GM12878 (cell line): ENCODE measurements at regions not wholly inside any gene's neighbourhood (a gene's known extent, or its start where the extent isn't known, plus 50 kb on each side); places are given as distances from the start of the nearest gene placed in this dataset.

Experiments
- ATAC-seq: fragments of 200-7000 bp; cut with Tn5 transposase; 3 replicates; pipeline ENCODE4 v1.9.1; 2020; ENCODE audit warnings: mild to moderate bottlenecking, moderate library complexity
- BruUV-seq: library from RNA; stranded (reverse); fragments of 400-500 nt; replicated peaks from 2 replicates; lab custom pipeline; 2021; lab: Mats Ljungman, UMichigan
- CTCF ChIA-PET: fragments of 300-600 bp; sonication (Branson Sonifier 250); formaldehyde crosslinking; extraction: SDS; loops from one replicate; lab custom pipeline; 2021; ENCODE audit warnings: inconsistent platforms; lab: Yijun Ruan, JAX
- POLR2A ChIA-PET: fragments of 350-600 bp; formaldehyde crosslinking; extraction: SDS; loops from one replicate; lab custom pipeline; 2021; ENCODE audit warnings: inconsistent platforms; lab: Charles Lee
- RAD21 ChIA-PET: fragments of 300-600 bp; sonication (Branson Sonifier 250); formaldehyde crosslinking; loops from one replicate; lab custom pipeline; 2023; ENCODE audit warnings: antibody characterized with exemption; ENCODE audit not compliant: unreplicated experiment; lab: Charles Lee
- SMC1A ChIA-PET: fragments of 300-600 bp; sonication (Branson Sonifier 250); formaldehyde crosslinking; loops from one replicate; lab custom pipeline; 2023; ENCODE audit not compliant: unreplicated experiment, uncharacterized antibody; lab: Charles Lee
- DNase-seq: peaks from one replicate; pipeline ENCODE4 v3.0.0-alpha.2; 2011; ENCODE audit warnings: low read depth, low spot score
- FAIRE-seq: peaks from 3 replicates; lab custom pipeline; 2011; peaks lifted over from hg19 to GRCh38; lab: Jason Lieb, UNC
- H2AFZ ChIP-seq: 2 replicates; pipeline ENCODE4 v1.6.0; 2011; ENCODE audit warnings: low read depth, low read length, control low read depth; ENCODE audit not compliant: control insufficient read depth
- H3K27ac ChIP-seq: 2 replicates; pipeline ENCODE4 v1.5.1; 2011; ENCODE audit warnings: control low read depth; ENCODE audit not compliant: control insufficient read depth, insufficient read depth
- H3K27me3 ChIP-seq, 2 experiments: replicated peaks in 1 of 2; 2 replicates each; pipeline versions ENCODE4 v1.6.0 to v1.6.1; 2011; ENCODE audit warnings: low read length in 1 of 2; ENCODE audit not compliant: control insufficient read depth in 2 of 2, insufficient read depth in 2 of 2
- H3K36me3 ChIP-seq, 2 experiments: 2 replicates each; pipeline ENCODE4 v1.5.1; 2011; ENCODE audit warnings: low read length in 1 of 2; ENCODE audit not compliant: control insufficient read depth in 2 of 2, insufficient read depth in 2 of 2
- H3K4me1 ChIP-seq: 2 replicates; pipeline ENCODE4 v1.6.1; 2011; ENCODE audit warnings: mild to moderate bottlenecking, low read length, moderate library complexity, mixed read lengths; ENCODE audit not compliant: control insufficient read depth, insufficient read depth
- H3K4me2 ChIP-seq: 2 replicates; pipeline ENCODE4 v1.6.0; 2011; ENCODE audit warnings: control low read depth; ENCODE audit not compliant: control insufficient read depth, insufficient read depth
- H3K4me3 ChIP-seq: fragments of 200-600 bp; sonication (generic); 2 replicates; pipeline ENCODE4 v1.5.1; 2016
- H3K79me2 ChIP-seq: 2 replicates; pipeline ENCODE4 v1.6.0; 2011; ENCODE audit warnings: low read length; ENCODE audit not compliant: control insufficient read depth, insufficient read depth
- H3K9ac ChIP-seq: 2 replicates; pipeline ENCODE4 v1.8.0; 2011; ENCODE audit warnings: low read length, control low read depth, mixed read lengths; ENCODE audit not compliant: control insufficient read depth, insufficient read depth
- H3K9me3 ChIP-seq: replicated peaks from 3 replicates; pipeline ENCODE4 v1.5.1; 2011; ENCODE audit warnings: mild to moderate bottlenecking, low read length; ENCODE audit not compliant: control insufficient read depth, insufficient read depth
- H4K20me1 ChIP-seq: 2 replicates; pipeline ENCODE4 v1.6.0; 2011; ENCODE audit not compliant: control insufficient read depth, insufficient read depth
- BACH1 ChIP-seq: fragments of 450-650 bp; IDR thresholded peaks from 2 replicates; pipeline ENCODE4 v1.6.1; 2017; ENCODE audit warnings: mild to moderate bottlenecking, borderline replicate concordance
- ELK1 ChIP-seq: IDR thresholded peaks from 2 replicates; pipeline ENCODE4 v1.6.1; 2012; ENCODE audit warnings: low read depth, low read length, improper control_type of control experiment
- HDGF ChIP-seq: fragments of 450-650 bp; IDR thresholded peaks from 2 replicates; pipeline ENCODE4 v1.6.1; 2016; ENCODE audit warnings: antibody characterized with exemption
- IKZF2 ChIP-seq, 2 experiments: fragments of 450-650 bp; IDR thresholded peaks; 2 replicates each; pipeline ENCODE4 v1.6.1; 2017; ENCODE audit warnings: mild to moderate bottlenecking in 2 of 2, moderate library complexity in 2 of 2
- KAT2A ChIP-seq: conservative IDR thresholded peaks from 2 replicates; pipeline ENCODE4 v1.6.1; 2011; ENCODE audit warnings: low read depth, low read length; ENCODE audit not compliant: control insufficient read depth
- POLR2AphosphoS2 ChIP-seq: IDR thresholded peaks from 2 replicates; pipeline ENCODE4 v1.6.1; 2011; ENCODE audit warnings: low read depth, mild to moderate bottlenecking, low read length, improper control_type of control experiment, moderate library complexity
- POLR2AphosphoS5 ChIP-seq: IDR thresholded peaks from 2 replicates; pipeline ENCODE4 v1.6.1; 2011; ENCODE audit warnings: mild to moderate bottlenecking, low read length, inconsistent platforms
- STAT3 ChIP-seq: IDR thresholded peaks from 2 replicates; pipeline ENCODE4 v1.6.1; 2011; ENCODE audit warnings: low read depth, low read length, improper control_type of control experiment
- SUPT20H ChIP-seq: IDR thresholded peaks from 2 replicates; pipeline ENCODE4 v1.6.1; 2011; ENCODE audit warnings: low read depth, mild to moderate bottlenecking, low read length, moderate library complexity, borderline replicate concordance; ENCODE audit not compliant: control insufficient read depth
- ZNF24 ChIP-seq: fragments of 450-650 bp; IDR thresholded peaks from 2 replicates; pipeline ENCODE4 v1.6.1; 2017; ENCODE audit warnings: antibody characterized with exemption, mild to moderate bottlenecking
- WGBS: methylation state at CpG from one replicate; pipeline ENCODE4 v1.1.6; 2016; ENCODE audit warnings: low lambda C conversion rate; ENCODE audit not compliant: insufficient replicate concordance, insufficient coverage; ENCODE audit errors: missing lambda C conversion rate; 5-methylcytosine and 5-hydroxymethylcytosine counted together
- in situ Hi-C: fragments of 300-500 bp; cut with MboI; formaldehyde crosslinking; loops from 9 replicates; pipeline ENCODE4 v1.14.3; 2018; ENCODE audit warnings: mixed read lengths
- intact Hi-C: fragments of 100-400 bp; cut with micrococcal nuclease; formaldehyde crosslinking; loops from one replicate; pipeline ENCODE4 v1.14.2; 2022; ENCODE audit not compliant: unreplicated experiment

GRCh38 chr1:14403961-14404645 lies 194.4 kb upstream of the KAZN start:
- in situ Hi-C loops: no loop called here
- Histone ChIP-seq H4K20me1 (no peaks in the 10 kb centered on the region), H3K79me2 (no peaks in the 10 kb centered on the region), H3K36me3 (no peaks in the 10 kb centered on the region), H3K9me3 (no peaks in the 10 kb centered on the region), H3K4me1 (no peaks in the 10 kb centered on the region), H2AFZ (no peak overlapping the region), H3K27me3 (no peaks in the 10 kb centered on the region), H3K4me3 (no peak overlapping the region), H3K4me2 (no peak overlapping the region), H3K27ac (no peak overlapping the region), H3K9ac (no peak overlapping the region)
- ATAC-seq: no peak
- BruUV-seq: no TSS peak
- POLR2A ChIA-PET: no interaction called here
- 52% methylated on average over 13 of the region's 13 CpGs for WGBS
- no peak for DNase-seq
- FAIRE-seq: no peak
- CTCF ChIA-PET: no interaction called here
- intact Hi-C loops: no loop called here
- RAD21 ChIA-PET: no interaction called here
- TF ChIP-seq SUPT20H: no peak
- no peak for TF ChIP-seq POLR2AphosphoS2
- no peak for TF ChIP-seq HDGF
- no peak for TF ChIP-seq STAT3
- TF ChIP-seq BACH1: no peak
- no peak for TF ChIP-seq POLR2AphosphoS5
- no peak for TF ChIP-seq ELK1
- TF ChIP-seq ZNF24: no peak
- no peak for TF ChIP-seq IKZF2 (IDR thresholded peaks at IDR 0.05)
- TF ChIP-seq KAT2A: no peak
- SMC1A ChIA-PET: no interaction called here
